Tibial nerve (tissue), 4 donors: ENCODE measurements at regions not wholly inside any gene's neighbourhood (a gene's known extent, or its start where the extent isn't known, plus 50 kb on each side); places are given as distances from the start of the nearest gene placed in this dataset.

Source experiments
- DNase-seq, 2 donors: peaks; one replicate each; pipeline ENCODE4 v3.0.0-alpha.2; 2019; ENCODE audit warnings: low spot score in 2 of 2
- H3K27ac ChIP-seq, 4 donors: fragments of 200-600 bp; sonication (generic) in 3 of 4; one replicate each; pipeline ENCODE4 v1.5.1; 2017 to 2019; ENCODE audit warnings: mild to moderate bottlenecking in 1 of 4
- H3K27me3 ChIP-seq, 2 donors: fragments of 200-600 bp; sonication (generic) in 1 of 2; one replicate each; pipeline versions ENCODE4 v1.5.1 to v1.6.0; 2017 to 2019
- H3K36me3 ChIP-seq, 3 donors: fragments of 200-600 bp; sonication (generic); one replicate each; pipeline ENCODE4 v1.5.1; 2018 to 2019
- H3K4me1 ChIP-seq, 4 donors: fragments of 200-600 bp; sonication (generic) in 3 of 4; one replicate each; pipeline ENCODE4 v1.5.1; 2017 to 2019
- H3K4me3 ChIP-seq, 4 donors: fragments of 200-600 bp; sonication (generic) in 3 of 4; one replicate each; pipeline ENCODE4 v1.5.1; 2017 to 2019; ENCODE audit warnings: mild to moderate bottlenecking in 1 of 4, moderate library complexity in 1 of 4
- H3K9me3 ChIP-seq, 4 donors: fragments of 200-600 bp; sonication (generic) in 3 of 4; one replicate each; pipeline ENCODE4 v1.5.1; 2017 to 2019
- CTCF ChIP-seq, 5 experiments: fragments of 200-600 bp in 3 of 5; fragments of 450-650 bp in 2 of 5; sonication (generic) in 3 of 5; IDR thresholded peaks; one replicate each; pipeline ENCODE4 v1.5.1; 2016 to 2019; ENCODE audit warnings: antibody characterized with exemption in 5 of 5, mild to moderate bottlenecking in 3 of 5, moderate library complexity in 2 of 5
- EP300 ChIP-seq, 2 donors: sonication (generic); formaldehyde crosslinking; IDR thresholded peaks; one replicate each; pipeline ENCODE4 v1.6.1; 2017; ENCODE audit warnings: antibody characterized with exemption in 2 of 2, mild to moderate bottlenecking in 1 of 2
- POLR2A ChIP-seq, 2 donors: fragments of 450-650 bp; IDR thresholded peaks; one replicate each; pipeline ENCODE4 v1.6.1; 2017; ENCODE audit warnings: antibody characterized with exemption in 2 of 2, mild to moderate bottlenecking in 2 of 2, moderate library complexity in 2 of 2
- whole genome bisulfite sequencing, 2 donors: methylation state at CpG; one replicate each; pipeline ENCODE4 v1.1.5; 2018; 5-methylcytosine and 5-hydroxymethylcytosine counted together

GRCh38 chr10:4120096-4120853 is 335.3 kb upstream of the KLF6 start:
- Histone ChIP-seq H3K9me3 (peaks cover 0 to 11% (median 0%) of the 10 kb centered on the region in 4 donors), H3K4me3 (no peak overlapping the region), H3K4me1 (peaks cover 0 to 3% (median 0%) of the 10 kb centered on the region in 4 donors), H3K36me3 (no peaks in the 10 kb centered on the region), H3K27ac (no peak overlapping the region), H3K27me3 (no peaks in the 10 kb centered on the region)
- WGBS, 2 donors = 81 to 82% methylated on average over 5 of the region's 5 CpGs
- DNase-seq = no peak
- TF ChIP-seq POLR2A (IDR thresholded peaks at IDR 0.05) (no peak), CTCF (IDR thresholded peaks at IDR 0.05) (no peak), EP300 (IDR thresholded peaks at IDR 0.05) (no peak)

GRCh38 chr10:4119107-4119506 is 334.1 kb upstream of the KLF6 start:
- peaks cover 0 to 5% (median 0%) of the 10 kb centered on the region in 4 donors for H3K9me3 ChIP-seq
- no peak overlapping the region for H3K27ac ChIP-seq
- WGBS, 2 donors = 83 to 84% methylated on average over 7 of the region's 7 CpGs
- H3K27me3 ChIP-seq = no peaks in the 10 kb centered on the region
- H3K4me1 ChIP-seq = peaks cover 0 to 3% (median 0%) of the 10 kb centered on the region in 4 donors
- DNase-seq = no peak
- TF ChIP-seq EP300 (IDR thresholded peaks at IDR 0.05) (no peak), POLR2A (IDR thresholded peaks at IDR 0.05) (no peak), CTCF (IDR thresholded peaks at IDR 0.05) (no peak)
- no peak overlapping the region for H3K4me3 ChIP-seq
- no peaks in the 10 kb centered on the region for H3K36me3 ChIP-seq

GRCh38 chr10:4117604-4118003 is 332.6 kb upstream of the KLF6 start:
- 90 to 93% methylated on average over 1 of the region's 1 CpG for WGBS, 2 donors
- no peak for TF ChIP-seq EP300 (IDR thresholded peaks at IDR 0.05)
- TF ChIP-seq CTCF (IDR thresholded peaks at IDR 0.05) = no peak
- no peak for TF ChIP-seq POLR2A (IDR thresholded peaks at IDR 0.05)

DNA sequence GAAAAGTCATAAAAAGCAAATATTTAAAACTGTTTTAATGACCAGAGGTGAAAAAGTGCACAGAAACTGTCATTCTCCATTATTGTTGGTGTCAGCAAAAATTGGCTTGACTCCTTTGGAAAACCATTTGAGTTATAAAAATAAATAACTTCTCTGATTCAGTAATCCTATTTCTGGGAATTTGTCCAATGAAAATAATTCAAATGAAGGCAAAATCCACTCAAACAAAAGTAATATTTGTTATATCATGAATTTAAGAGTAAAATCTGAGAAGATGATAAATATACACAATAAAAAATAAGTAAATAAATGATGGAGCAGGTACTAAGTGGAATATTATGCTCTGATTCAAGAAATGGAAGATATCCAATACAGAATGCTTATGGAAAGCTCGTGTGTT is 326.6 kb upstream of the KLF6 start:
- no peak for DNase-seq
- no peaks in the 10 kb centered on the region for H3K36me3 ChIP-seq
- WGBS, 2 donors = 53 to 57% methylated on average over 1 of the region's 1 CpG
- H3K4me1 ChIP-seq = peaks cover 0 to 4% (median 0%) of the 10 kb centered on the region in 4 donors
- no peak overlapping the region for H3K4me3 ChIP-seq
- H3K27ac ChIP-seq = no peak overlapping the region
- TF ChIP-seq EP300 (IDR thresholded peaks at IDR 0.05) (no peak), POLR2A (IDR thresholded peaks at IDR 0.05) (no peak), CTCF (IDR thresholded peaks at IDR 0.05) (no peak)
- H3K27me3 ChIP-seq = no peaks in the 10 kb centered on the region
- H3K9me3 ChIP-seq = peaks cover 0 to 5% (median 0%) of the 10 kb centered on the region in 4 donors

More at GRCh38 chr10:4117604-4118003, 332.6 kb upstream of the KLF6 start:
- Histone ChIP-seq H3K27me3 (no peaks in the 10 kb centered on the region), H3K27ac (no peak overlapping the region), H3K36me3 (no peaks in the 10 kb centered on the region), H3K9me3 (peaks cover 0 to 5% (median 0%) of the 10 kb centered on the region in 4 donors), H3K4me3 (no peak overlapping the region), H3K4me1 (no peaks in the 10 kb centered on the region)
- DNase-seq = no peak

GRCh38 chr10:4109469-4109868 is 324.5 kb upstream of the KLF6 start:
- TF ChIP-seq EP300 (IDR thresholded peaks at IDR 0.05) (no peak), CTCF (IDR thresholded peaks at IDR 0.05) (no peak), POLR2A (IDR thresholded peaks at IDR 0.05) (no peak)
- Histone ChIP-seq H3K27me3 (no peaks in the 10 kb centered on the region), H3K27ac (no peak overlapping the region), H3K36me3 (no peaks in the 10 kb centered on the region), H3K9me3 (no peaks in the 10 kb centered on the region), H3K4me1 (peaks cover 0 to 4% (median 0%) of the 10 kb centered on the region in 4 donors), H3K4me3 (no peak overlapping the region)
- WGBS, 2 donors = 63 to 77% methylated on average over 3 of the region's 3 CpGs
- DNase-seq = no peak
